GM19468 (cell line): ENCODE measurements at regions not wholly inside any gene's neighbourhood (a gene's known extent, or its start where the extent isn't known, plus 50 kb on each side); places are given as distances from the start of the nearest gene placed in this dataset.
"Not testable (repeated sequence)": the region's sequence is repeated elsewhere in the genome, so short reads cannot be mapped to it uniquely, and the experiment has no call there.

Source experiments
- ATAC-seq: cut with Tn5 transposase; IDR thresholded peaks from one replicate; pipeline ENCODE4 v1.9.1; 2021; ENCODE audit warnings: mild to moderate bottlenecking, moderate library complexity, moderate number of reproducible peaks; ENCODE audit not compliant: unreplicated experiment; ENCODE audit errors: extremely low read depth

DNA sequence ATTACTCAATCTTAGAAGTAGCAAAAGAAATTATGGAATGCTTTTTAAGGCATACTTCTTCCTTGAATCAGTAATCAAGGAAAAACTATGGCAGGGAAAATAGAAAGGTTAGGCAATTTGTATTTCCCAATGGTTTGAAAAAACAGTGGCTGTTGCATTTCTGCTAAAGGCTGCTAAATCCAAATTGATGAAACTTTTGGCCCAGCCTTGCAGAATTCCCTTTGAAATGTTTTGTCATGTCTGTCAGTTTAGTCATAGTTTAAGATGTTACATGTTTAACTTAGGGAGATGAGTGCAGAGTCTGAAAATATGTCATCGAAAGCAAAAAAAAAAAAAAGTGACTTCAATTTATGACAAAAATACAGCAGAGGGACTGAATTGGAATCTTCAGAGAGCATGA lies 878.9 kb upstream of the WWC1 start:
- ATAC-seq: no peak

DNA sequence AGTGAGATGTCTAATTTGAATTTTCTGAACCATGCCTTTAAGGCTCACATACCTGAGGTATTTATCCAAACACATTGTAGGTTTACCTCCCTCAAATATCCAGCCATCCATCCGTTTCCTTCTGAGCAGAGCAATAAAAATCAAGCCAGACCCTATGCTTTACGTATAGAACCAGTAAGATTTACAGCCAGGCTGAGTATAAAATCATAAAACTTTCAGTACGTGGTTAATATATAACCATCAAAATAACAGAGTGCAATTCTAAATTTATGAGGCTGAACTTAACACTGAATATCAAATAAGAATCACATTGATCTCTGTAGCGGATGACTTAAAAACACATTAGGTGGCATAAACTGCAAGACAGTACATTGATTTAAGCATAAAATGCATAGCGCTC lies 877.9 kb upstream of the WWC1 start:
- ATAC-seq: no peak

DNA sequence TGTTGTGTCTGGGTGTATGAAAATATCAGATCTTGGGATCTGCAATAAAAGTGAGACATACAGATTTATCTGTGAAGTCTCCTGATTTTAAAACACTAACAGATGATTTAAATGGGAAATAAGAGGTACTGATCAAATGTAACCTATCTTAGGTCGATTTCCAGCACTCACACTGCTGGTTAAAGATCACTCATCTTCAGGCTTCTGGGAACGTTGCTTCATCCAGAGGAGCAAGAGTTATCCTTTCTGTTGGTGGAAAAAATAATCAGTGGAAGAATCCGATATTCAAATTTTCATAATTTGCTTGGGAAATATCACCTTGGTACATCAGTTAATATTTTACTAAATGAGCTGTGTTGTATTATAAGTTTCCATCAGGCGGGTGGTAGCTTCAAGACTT lies 876.8 kb upstream of the WWC1 start:
- no peak for ATAC-seq

DNA sequence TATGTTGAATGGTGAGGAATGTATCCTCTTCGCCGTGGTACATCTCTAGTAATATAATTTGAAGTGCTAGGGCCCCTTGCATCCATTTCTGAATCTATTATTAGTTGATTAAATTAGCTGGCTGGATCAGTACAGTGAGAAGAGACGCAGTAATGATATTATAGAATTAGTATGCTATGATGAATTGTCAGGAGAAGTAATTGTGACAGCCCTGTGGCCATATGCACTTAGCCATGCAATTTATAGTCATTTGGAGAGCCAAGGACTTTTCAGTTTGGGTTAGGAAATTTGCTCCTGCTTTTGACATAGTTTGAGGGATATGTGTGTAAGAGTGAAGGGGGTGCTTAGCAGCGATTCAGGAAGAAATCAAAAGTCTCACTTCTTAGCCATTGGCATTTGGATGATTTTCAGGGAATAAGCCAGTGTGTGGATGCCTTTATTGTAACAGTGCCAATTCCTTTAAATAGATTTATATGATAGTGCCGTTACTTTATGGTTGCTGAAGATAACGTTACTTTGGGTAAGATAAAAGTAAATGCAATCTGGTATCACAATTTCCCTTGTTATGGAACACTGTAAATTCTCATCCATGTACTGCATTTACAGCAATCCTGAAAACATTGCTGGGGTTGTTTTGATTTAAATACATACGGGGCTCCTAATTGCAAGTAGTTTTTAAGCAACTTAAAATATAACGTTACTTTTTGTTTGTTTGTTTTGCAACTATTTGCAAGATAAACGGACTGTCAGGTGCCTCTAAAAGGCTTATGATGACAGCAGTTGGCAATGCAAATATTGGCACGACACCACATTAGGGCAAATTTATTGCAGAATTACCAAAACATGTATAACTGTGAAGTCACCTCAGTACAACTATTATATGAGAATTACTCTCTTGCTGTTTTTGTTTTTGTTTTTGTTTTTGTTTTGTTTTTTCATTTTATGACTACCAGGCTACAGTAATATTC lies 875.4 kb upstream of the WWC1 start:
- ATAC-seq: no peak

DNA sequence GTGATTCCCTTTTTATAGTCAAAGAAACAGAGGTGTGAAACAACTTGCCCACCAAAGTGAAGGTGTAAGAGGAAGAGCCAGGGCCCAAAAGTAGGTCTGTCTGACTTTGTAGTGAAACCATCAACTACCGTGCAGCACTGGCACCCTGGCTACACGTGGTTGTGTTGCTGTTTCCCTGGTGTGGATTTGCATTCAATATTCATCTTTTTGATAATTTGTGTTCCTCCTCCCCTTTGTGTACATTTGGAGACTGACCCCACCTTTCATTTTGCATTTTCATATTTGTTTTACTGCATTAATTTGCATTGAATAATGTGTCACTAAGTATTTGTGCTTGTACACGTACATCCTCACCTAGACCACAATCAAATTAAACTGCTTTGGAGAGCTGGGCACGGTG lies 873.8 kb upstream of the WWC1 start:
- no peak for ATAC-seq

DNA sequence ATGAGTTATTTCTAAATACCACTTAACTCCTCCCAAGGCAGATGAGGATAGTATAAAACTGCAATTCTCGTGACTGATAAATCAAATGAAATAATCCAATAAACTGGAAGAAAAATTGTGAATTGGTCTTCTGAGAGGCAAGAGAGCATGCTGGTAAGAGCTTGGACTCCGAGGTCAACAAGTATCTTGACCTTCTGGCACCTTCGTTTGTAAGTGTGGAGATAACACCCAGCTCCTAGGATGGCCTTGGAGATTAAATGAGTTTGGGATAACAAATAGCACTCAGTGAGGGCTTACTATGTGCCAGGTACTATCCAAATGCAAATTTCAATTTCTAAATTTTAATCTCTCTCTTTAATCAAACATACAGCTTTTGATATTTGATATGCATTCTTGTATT lies 866.3 kb upstream of the WWC1 start:
- no peak for ATAC-seq

DNA sequence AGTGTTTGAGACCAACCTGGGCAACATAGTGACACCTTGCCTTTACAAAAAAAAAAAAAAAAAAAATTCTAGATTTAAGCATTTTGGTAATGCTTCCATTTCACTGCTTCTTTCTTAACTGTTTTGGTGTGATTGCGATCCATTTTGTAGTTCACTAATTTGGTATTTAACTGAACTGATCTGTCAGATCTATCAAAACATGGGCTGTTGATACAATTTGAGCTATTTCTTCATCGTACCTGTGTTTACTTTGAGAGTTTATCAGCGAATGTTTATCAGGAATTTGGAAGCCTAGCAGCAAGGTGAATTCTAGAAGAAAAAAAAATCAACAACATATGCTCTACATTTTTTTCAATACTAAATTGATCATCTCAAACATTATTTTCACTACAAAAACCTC lies 864.9 kb upstream of the WWC1 start:
- ATAC-seq: no peak

DNA sequence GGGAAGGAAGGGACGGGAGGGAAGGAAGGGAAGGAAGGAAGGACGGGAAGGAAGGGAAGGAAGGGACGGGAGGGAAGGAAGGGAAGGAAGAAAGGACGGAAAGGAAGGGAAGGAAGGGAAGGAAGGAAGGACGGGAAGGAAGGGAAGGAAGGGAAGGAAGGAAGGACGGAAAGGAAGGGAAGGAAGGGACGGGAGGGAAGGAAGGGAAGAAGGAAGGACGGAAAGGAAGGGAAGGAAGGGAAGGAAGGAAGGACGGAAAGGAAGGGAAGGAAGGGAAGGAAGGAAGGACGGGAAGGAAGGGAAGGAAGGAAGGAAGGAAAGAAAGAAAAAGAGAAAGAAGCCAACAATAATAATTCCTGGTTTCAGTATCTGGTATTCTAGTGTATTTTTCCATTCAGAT lies 863.8 kb upstream of the WWC1 start:
- ATAC-seq: not testable (repeated sequence)

DNA sequence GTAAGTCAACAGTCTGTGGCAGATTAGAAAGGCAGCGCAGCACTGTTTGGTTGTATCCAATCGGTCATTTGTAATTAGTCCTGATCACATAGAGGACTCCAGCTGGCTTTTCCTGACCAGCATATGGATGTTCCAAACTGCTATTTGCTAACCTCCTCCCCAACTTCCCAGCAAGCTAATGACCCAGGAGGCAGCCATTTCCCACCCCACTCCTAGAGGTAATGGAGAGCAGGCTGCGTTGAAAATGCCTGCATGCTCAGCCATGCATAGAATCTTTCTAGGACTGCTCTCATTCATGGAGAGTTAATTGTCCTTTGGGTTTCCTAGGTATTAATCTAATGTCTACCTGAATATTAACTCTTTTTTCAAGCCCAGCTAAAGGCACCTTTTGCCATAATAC lies 850.6 kb upstream of the WWC1 start:
- no peak for ATAC-seq

DNA sequence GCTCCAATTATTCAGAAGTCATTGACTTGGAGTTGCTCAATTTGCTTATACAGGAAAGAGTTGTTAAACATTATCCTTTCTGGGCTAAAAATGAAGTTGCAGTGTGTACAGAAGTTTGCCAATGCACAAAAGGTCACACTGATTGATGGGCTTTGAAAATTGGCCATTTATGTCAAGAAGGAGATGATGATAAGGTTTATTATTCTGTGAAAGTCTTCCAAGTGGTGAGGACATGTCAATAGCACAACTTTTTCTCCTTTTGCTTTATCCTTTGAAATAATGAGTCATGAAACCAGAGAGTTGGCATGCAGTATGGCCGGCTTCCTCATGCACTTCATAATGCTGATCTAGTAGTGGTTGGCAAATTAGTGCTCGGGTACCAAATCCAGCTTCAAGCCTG lies 848.5 kb upstream of the WWC1 start:
- ATAC-seq: no peak

DNA sequence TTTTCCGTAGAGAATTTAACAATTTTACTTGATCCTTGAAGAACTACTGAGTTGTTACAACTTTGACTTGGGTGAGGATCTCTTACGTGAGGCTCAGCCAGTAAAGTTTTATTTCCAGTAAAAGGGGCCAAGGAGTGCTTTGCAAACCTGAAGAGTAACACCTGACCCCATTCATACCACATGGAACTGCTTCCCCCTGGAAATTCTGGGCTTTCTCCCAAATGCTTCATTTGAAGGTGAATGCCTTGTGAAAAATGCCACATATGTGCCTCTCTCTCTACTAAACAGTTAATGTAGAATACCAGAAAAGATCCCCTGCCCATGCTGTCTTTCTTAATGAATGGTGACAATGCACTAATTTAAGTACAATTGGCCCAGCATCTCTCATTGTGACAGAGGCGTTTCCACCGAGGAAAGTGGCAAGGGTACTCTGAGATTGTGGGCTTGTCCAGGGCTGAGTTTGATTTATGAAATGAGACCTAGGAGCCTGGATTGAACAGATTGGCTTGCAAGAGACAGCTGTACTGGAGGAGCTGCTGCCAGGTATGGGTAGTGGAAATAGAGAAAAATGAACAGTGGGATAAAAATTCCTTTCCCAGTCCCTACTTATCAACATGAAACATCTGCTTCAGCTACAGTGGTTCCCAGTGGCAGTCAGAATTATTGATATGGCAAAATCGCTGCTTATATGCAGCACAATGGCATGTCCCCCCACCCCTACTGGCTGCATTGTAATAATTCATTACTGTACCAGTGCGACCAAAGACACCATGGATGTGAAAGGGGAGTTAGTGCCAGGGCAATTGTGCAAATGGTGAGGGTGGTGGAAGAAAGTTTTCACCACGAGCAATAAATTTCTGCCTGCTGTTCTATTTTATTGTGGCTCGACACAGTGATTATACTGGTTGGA lies 843.7 kb upstream of the WWC1 start:
- ATAC-seq: no peak

DNA sequence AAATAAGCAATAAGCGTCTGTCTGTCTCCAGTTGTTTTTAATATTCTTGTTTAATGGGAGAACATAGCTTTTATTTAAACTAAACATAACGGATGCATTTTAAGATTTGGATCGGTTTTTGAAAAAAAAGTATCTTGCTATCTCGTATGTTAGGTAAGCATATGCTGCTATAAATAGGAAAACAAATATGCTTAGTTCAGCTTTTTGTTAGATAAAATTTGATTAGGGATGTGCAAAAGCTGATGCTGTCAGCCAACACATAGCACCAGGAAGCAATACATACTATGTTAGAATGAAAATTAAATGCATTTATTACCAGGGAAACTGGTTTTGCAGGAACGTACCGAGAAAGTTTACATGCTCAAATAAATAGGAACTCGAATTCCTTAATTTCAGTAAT lies 843.1 kb upstream of the WWC1 start:
- ATAC-seq: no peak

DNA sequence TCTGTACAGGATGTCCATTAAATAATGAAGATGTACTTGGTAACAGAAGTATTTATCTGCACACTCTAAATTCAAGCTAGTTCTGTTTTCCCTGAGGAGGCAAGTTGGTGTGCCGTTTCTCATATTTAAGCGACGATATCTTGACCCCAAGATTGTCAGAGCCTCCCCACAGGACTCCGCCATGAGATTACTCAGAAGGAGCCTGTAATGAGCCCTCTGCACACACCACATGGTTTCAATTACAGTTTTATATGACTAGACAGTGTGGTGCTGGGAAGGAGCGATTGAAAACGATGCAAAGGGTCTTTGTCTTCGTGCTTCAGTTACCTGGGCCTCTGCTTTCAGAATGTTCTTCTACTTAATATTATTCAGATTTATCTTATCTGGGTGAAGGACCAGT lies 840.4 kb upstream of the WWC1 start:
- no peak for ATAC-seq

DNA sequence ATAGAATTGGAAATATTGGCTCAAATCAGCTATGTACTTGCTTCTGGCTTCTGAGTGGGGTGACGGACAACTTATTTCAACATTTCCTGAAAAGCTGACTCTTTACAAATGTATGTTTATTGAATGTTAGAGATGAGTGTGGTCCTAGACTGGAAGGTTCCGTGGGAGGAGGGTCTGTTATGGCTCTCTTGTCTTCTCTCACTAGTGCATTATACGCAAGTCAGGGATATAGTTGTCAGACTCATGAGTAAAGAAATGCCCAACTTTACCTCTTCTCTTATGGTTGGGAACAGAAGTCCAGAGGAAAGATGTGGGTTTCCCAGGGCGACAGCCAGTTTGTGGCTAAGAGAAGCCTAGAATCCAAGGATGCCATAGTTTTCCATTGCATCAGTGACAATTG lies 839.3 kb upstream of the WWC1 start:
- no peak for ATAC-seq

DNA sequence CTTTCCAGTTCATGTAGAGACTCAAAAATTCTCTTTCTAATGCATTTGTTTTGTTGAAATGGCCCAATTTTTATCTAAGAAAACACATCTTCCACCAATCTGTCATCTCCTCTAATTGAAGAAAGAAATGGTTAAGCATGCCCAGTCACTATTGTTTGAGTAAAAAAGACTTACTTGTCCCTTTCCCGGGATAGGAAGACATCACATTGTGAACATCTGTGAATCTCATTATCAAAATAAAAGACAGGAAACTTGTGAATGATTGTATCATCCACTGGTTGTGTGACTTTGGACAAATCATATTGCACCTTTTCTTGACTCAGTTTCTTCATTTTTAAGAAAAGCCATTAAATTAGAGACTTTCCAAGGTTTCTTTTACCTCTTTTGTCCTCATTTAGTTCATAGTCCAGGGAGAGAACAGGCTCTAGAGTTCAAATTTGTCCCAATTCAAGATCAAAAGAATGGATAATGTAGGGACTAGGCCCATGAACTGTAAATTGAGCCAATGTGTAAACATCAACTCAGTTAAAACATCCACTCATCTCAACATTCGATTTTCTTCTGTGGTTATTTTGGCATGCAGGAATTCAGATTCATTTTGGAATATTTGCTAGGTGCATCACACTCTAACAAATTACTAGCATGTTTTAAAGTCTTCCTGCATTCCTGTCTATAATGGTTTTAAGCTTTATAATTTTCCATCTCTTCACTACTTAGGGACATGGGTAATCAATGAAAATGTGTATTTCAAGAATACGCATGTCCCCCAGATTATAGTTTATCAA lies 838.0 kb upstream of the WWC1 start:
- no peak for ATAC-seq

DNA sequence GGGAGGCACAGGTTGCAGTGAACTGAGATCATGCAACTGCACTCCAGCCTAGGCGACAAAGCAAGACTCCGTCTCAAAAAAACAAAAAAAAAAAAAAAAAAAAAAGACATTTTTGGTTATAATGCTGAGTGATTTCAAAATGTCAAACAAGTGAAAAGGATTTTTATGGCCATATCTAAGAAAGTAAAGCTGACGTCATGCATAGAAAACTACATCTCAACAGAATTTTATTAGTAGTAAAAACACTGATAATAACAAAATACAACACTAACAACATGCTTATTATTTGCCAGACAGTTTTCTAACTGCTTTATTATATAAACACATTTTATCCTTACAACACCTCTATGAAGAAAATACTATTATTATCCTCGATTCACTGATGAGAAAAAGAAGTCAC lies 833.0 kb upstream of the WWC1 start:
- ATAC-seq: no peak

DNA sequence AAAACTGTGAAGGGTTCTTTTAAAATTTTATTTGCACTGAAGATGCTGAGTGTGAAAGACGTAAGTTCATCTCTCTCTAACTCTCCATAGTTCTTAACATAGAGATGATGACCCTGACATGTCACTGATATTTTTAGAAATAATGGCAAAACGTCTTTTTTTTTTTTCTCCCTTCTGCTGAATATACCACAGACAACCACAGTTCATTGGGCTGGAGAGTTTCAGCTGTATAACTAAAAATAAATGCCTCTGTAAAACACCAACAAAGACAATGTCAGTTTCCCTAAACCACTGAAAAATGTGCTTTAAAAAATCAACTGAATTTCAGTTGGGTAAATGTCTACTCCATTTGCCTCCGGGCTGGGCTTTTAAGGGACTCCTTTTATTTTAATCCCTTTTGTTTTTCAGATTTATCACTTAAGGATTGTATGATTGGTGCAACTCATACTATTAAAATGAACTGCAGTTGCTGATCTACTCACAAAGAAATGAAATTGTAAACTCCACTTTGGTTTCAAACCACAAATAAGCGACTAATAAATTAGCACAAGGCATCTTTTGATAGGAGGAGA lies 830.9 kb upstream of the WWC1 start:
- ATAC-seq: no peak

DNA sequence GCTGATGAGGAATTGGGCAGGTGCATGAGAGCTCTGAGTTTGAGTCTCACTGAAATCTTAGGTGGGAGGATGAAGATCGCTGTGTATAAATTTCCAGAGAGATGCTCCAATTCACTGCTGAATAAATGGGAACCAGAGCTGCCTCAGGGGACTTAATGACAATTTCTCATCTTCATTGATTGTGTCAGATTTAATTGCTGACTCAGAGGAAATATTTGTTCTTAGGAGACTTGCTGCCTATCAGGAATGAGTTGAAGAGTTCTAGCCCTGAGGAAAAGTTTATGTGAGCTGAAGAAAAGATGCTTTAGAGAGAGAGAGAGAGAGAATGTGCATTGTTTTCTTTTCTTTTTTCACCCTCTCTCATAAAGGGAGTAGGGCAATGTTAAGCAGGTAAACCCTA lies 827.5 kb upstream of the WWC1 start:
- ATAC-seq: no peak

DNA sequence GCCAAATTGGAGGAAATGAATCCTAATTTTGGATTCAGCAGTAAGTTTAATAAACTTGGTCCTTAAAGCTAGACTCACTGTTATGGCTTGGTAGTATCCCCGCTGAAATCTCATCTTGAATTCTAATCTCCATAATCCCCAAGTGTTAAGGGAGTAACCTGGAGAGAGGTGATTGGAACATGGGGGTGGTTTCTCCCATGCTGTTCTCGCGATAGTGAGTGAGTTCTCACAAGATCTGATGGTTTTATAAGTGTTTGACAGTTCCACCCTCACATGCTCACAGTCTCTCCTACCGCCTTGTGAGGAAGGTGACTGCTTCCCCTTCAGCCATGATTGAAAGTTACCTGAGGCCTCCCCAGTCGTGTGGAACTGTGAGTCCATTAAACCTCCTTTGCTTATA lies 824.5 kb upstream of the WWC1 start:
- no peak for ATAC-seq

DNA sequence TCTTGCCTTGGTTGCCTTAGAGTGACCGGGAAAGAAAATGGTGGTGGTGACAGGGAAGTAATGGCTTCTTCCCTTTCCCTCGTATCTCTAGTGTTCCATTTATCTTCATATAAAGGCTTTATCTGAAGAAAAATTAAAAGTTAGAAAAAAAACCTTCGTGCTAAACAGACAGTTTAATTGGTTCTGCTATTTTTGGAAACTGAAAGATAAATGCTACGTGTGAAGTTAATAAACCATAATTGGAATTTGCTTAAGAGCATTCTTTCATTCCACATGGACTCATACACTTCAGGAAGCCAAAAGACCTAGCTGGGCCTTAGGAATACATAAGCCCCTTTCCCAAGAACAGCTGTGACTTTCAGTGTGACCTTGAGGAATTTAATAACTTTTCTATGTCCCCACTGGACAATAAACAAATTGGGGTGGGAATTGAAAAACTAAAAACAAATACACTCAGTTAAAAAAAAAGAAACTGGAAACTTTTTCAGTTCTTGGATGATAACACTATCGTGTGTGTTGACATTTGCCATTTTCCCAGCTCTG lies 818.8 kb upstream of the WWC1 start:
- no peak for ATAC-seq
